ENCODE measurements at regions not wholly inside any gene's neighbourhood (a gene's known extent, or its start where the extent isn't known, plus 50 kb on each side); places are given as distances from the start of the nearest gene placed in this dataset.

DNA sequence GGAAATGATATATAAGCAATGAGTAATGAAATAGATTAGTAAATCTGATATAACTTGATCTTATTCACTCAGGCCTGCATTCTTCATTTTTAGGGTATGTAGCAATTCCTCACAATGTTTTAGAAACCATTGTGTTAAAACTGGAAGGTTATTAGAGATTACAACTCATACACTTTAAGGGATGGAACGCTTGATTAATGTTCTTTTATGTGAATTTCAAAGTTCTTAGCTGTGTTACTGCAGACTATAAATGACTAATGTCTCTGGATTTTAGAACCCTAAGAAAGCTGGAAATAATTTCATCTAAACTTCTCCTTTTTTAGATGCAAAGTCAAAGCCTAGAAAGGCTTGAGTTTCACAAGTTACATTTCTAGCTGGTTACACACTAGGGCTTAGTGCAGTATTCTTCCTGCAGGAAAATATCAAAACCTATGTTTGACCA is 148.2 kb upstream of the CLEC14A start:
- ChIA-PET CTCF (no interaction called here), POLR2A (no interaction called here), RAD21 (ENCODE audit: low non-redundant PET in 1 of 2, low total read pairs in 2 of 2, uncharacterized antibody in 2 of 2, unreplicated experiment in 2 of 2) (no interaction called here)
- no peak overlapping the region for H3K4me2 ChIP-seq (ENCODE audit: low read length)
- no peak overlapping the region for H2AFZ ChIP-seq (ENCODE audit: low read depth, low read length, poor library complexity, severe bottlenecking)
- no peak overlapping the region for H3K4me3 ChIP-seq (replicated peaks in 1 of 2; ENCODE audit: low read depth in 1 of 2, low read length in 2 of 2)
- H3K27me3 ChIP-seq (ENCODE audit: insufficient read depth, low read length) = no peaks in the 10 kb centered on the region
- no peak for TF ChIP-seq SIN3A (IDR thresholded peaks at IDR 0.05; ENCODE audit: low read depth)
- TF ChIP-seq, protein P1, sequence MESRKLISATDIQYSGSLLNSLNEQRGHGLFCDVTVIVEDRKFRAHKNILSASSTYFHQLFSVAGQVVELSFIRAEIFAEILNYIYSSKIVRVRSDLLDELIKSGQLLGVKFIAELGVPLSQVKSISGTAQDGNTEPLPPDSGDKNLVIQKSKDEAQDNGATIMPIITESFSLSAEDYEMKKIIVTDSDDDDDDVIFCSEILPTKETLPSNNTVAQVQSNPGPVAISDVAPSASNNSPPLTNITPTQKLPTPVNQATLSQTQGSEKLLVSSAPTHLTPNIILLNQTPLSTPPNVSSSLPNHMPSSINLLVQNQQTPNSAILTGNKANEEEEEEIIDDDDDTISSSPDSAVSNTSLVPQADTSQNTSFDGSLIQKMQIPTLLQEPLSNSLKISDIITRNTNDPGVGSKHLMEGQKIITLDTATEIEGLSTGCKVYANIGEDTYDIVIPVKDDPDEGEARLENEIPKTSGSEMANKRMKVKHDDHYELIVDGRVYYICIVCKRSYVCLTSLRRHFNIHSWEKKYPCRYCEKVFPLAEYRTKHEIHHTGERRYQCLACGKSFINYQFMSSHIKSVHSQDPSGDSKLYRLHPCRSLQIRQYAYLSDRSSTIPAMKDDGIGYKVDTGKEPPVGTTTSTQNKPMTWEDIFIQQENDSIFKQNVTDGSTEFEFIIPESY (IDR thresholded peaks at IDR 0.05; ENCODE audit: extremely low read depth, insufficient replicate concordance, low read length) = no peak
- no peak for TF ChIP-seq ZNF274 (IDR thresholded peaks at IDR 0.05; ENCODE audit: low read depth, low read length)
- no peak for TF ChIP-seq POLR2AphosphoS5 (IDR thresholded peaks at IDR 0.05; ENCODE audit: low read depth, low read length)
- no peak for TF ChIP-seq SP1 (IDR thresholded peaks at IDR 0.05; ENCODE audit: low read depth)
- TF ChIP-seq, protein P2, sequence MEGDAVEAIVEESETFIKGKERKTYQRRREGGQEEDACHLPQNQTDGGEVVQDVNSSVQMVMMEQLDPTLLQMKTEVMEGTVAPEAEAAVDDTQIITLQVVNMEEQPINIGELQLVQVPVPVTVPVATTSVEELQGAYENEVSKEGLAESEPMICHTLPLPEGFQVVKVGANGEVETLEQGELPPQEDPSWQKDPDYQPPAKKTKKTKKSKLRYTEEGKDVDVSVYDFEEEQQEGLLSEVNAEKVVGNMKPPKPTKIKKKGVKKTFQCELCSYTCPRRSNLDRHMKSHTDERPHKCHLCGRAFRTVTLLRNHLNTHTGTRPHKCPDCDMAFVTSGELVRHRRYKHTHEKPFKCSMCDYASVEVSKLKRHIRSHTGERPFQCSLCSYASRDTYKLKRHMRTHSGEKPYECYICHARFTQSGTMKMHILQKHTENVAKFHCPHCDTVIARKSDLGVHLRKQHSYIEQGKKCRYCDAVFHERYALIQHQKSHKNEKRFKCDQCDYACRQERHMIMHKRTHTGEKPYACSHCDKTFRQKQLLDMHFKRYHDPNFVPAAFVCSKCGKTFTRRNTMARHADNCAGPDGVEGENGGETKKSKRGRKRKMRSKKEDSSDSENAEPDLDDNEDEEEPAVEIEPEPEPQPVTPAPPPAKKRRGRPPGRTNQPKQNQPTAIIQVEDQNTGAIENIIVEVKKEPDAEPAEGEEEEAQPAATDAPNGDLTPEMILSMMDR (IDR thresholded peaks at IDR 0.05 in 2 of 3, conservative IDR thresholded peaks at IDR 0.05 in 1 of 3; ENCODE audit: borderline replicate concordance in 1 of 3, insufficient read depth in 1 of 3, low read depth in 2 of 3, low read length in 2 of 3) = no peak
- TF ChIP-seq POLR2A (IDR thresholded peaks at IDR 0.05; ENCODE audit: borderline replicate concordance, extremely low read depth, insufficient read depth, insufficient read length) = no peak
- no peak for TF ChIP-seq JUND (IDR thresholded peaks at IDR 0.05)
- no peak for TF ChIP-seq CEBPB (IDR thresholded peaks at IDR 0.05; ENCODE audit: low read depth)
- no peak for TF ChIP-seq MAX (IDR thresholded peaks at IDR 0.05)
- TF ChIP-seq REST (IDR thresholded peaks at IDR 0.05; ENCODE audit: low read depth) = no peak
- no peak overlapping the region for H3K9ac ChIP-seq (ENCODE audit: low read length)
- H3K36me3 ChIP-seq (ENCODE audit: control insufficient read depth in 1 of 2, insufficient read depth in 2 of 2, low read length in 2 of 2) = no peaks in the 10 kb centered on the region
- intact Hi-C loops (cut with micrococcal nuclease) = no loop called here
- ATAC-seq (no peak), DNase-seq (ENCODE audit: low read depth, low spot score) (no peak)
- H3K4me1 ChIP-seq (ENCODE audit: control insufficient read depth in 1 of 2, insufficient read depth in 2 of 2, low read length in 2 of 2) = no peaks in the 10 kb centered on the region
- H3K79me2 ChIP-seq (ENCODE audit: insufficient read depth, low read length) = no peaks in the 10 kb centered on the region
- no peaks in the 10 kb centered on the region for H3K9me3 ChIP-seq (ENCODE audit: control insufficient read depth in 1 of 2, insufficient read depth in 1 of 2, low read depth in 1 of 2, low read length in 2 of 2)
- H3K9me2 ChIP-seq (ENCODE audit: insufficient read depth) = no peaks in the 10 kb centered on the region
- no peak overlapping the region for H3K27ac ChIP-seq (ENCODE audit: low read depth, low read length)
- no peaks in the 10 kb centered on the region for H4K20me1 ChIP-seq (ENCODE audit: insufficient read depth)
- BruUV-seq (replicated peaks) = no TSS peak

All from HCT116 (cell line).